ENCODE measurements at regions not wholly inside any gene's neighbourhood (a gene's known extent, or its start where the extent isn't known, plus 50 kb on each side); places are given as distances from the start of the nearest gene placed in this dataset.
A peak's percentile ranks its signal among the peaks of the same experiment; 100 is the strongest.

GRCh38 chr3:17964108-17964507 lies 221.7 kb upstream of the TBC1D5 start:
- Mint-ChIP-seq H3K9me3 (no peaks in the 10 kb centered on the region), H3K4me3 (no peak overlapping the region), H3K27ac (no peak overlapping the region), H3K4me1 (no peaks in the 10 kb centered on the region), H3K36me3 (ENCODE audit: low read depth) (no peaks in the 10 kb centered on the region), H3K27me3 (peaks cover 13% of the 10 kb centered on the region)
- peak; percentile 29 for ATAC-seq (replicated peaks)

GRCh38 chr3:17955411-17955810 lies 213.0 kb upstream of the TBC1D5 start:
- H3K4me3 Mint-ChIP-seq: no peak overlapping the region
- no peaks in the 10 kb centered on the region for H3K36me3 Mint-ChIP-seq (ENCODE audit: low read depth)
- peaks cover 14% of the 10 kb centered on the region for H3K27me3 Mint-ChIP-seq
- ATAC-seq (replicated peaks): no peak
- no peak overlapping the region for H3K27ac Mint-ChIP-seq
- peaks cover 3% of the 10 kb centered on the region for H3K9me3 Mint-ChIP-seq
- no peaks in the 10 kb centered on the region for H3K4me1 Mint-ChIP-seq

- H3K9me3 Mint-ChIP-seq: peaks cover 4% of the 10 kb centered on the region
- H3K27ac Mint-ChIP-seq: no peak overlapping the region
- no peak for ATAC-seq (replicated peaks)
- H3K36me3 Mint-ChIP-seq (ENCODE audit: low read depth): no peaks in the 10 kb centered on the region
- H3K4me1 Mint-ChIP-seq: no peaks in the 10 kb centered on the region
- H3K27me3 Mint-ChIP-seq: peaks cover 13% of the 10 kb centered on the region
- H3K4me3 Mint-ChIP-seq: no peak overlapping the region
Measured at GRCh38 chr3:17954801-17955200, 212.4 kb upstream of the TBC1D5 start.

GRCh38 chr3:17951241-17951640 lies 208.8 kb upstream of the TBC1D5 start:
- ATAC-seq (replicated peaks): no peak
- H3K9me3 Mint-ChIP-seq: peaks cover 4% of the 10 kb centered on the region
- H3K4me1 Mint-ChIP-seq: no peaks in the 10 kb centered on the region
- peaks cover 29% of the 10 kb centered on the region for H3K27me3 Mint-ChIP-seq
- no peak overlapping the region for H3K4me3 Mint-ChIP-seq
- H3K36me3 Mint-ChIP-seq (ENCODE audit: low read depth): no peaks in the 10 kb centered on the region
- no peak overlapping the region for H3K27ac Mint-ChIP-seq

GRCh38 chr3:17949101-17949500 lies 206.7 kb upstream of the TBC1D5 start:
- no peaks in the 10 kb centered on the region for H3K4me1 Mint-ChIP-seq
- no peak overlapping the region for H3K4me3 Mint-ChIP-seq
- H3K9me3 Mint-ChIP-seq: peaks cover 4% of the 10 kb centered on the region
- no peak overlapping the region for H3K27ac Mint-ChIP-seq
- H3K36me3 Mint-ChIP-seq (ENCODE audit: low read depth): no peaks in the 10 kb centered on the region
- ATAC-seq (replicated peaks): no peak
- H3K27me3 Mint-ChIP-seq: peaks cover 27% of the 10 kb centered on the region

- peaks cover 4% of the 10 kb centered on the region for H3K9me3 Mint-ChIP-seq
- H3K36me3 Mint-ChIP-seq (ENCODE audit: low read depth): no peaks in the 10 kb centered on the region
- no peaks in the 10 kb centered on the region for H3K4me1 Mint-ChIP-seq
- no peak overlapping the region for H3K4me3 Mint-ChIP-seq
- no peak for ATAC-seq (replicated peaks)
- H3K27ac Mint-ChIP-seq: no peak overlapping the region
- H3K27me3 Mint-ChIP-seq: peaks cover 35% of the 10 kb centered on the region
Measured at GRCh38 chr3:17947833-17948232, 205.4 kb upstream of the TBC1D5 start.

- no peak overlapping the region for H3K4me3 Mint-ChIP-seq
- peaks cover 37% of the 10 kb centered on the region for H3K27me3 Mint-ChIP-seq
- peaks cover 4% of the 10 kb centered on the region for H3K9me3 Mint-ChIP-seq
- H3K4me1 Mint-ChIP-seq: no peaks in the 10 kb centered on the region
- H3K36me3 Mint-ChIP-seq (ENCODE audit: low read depth): no peaks in the 10 kb centered on the region
- ATAC-seq (replicated peaks): no peak
- no peak overlapping the region for H3K27ac Mint-ChIP-seq
Measured at GRCh38 chr3:17946619-17947018, 204.2 kb upstream of the TBC1D5 start.

GRCh38 chr3:17945799-17946399 lies 203.5 kb upstream of the TBC1D5 start:
- Mint-ChIP-seq H3K4me3 (no peak overlapping the region), H3K27ac (no peak overlapping the region), H3K9me3 (peaks cover 4% of the 10 kb centered on the region), H3K36me3 (ENCODE audit: low read depth) (no peaks in the 10 kb centered on the region), H3K27me3 (peaks cover 39% of the 10 kb centered on the region), H3K4me1 (no peaks in the 10 kb centered on the region)
- ATAC-seq (replicated peaks): no peak

GRCh38 chr3:17945018-17945798 lies 202.8 kb upstream of the TBC1D5 start:
- H3K4me3 Mint-ChIP-seq: no peak overlapping the region
- H3K27me3 Mint-ChIP-seq: peaks cover 35% of the 10 kb centered on the region
- H3K36me3 Mint-ChIP-seq (ENCODE audit: low read depth): no peaks in the 10 kb centered on the region
- H3K9me3 Mint-ChIP-seq: no peaks in the 10 kb centered on the region
- no peak overlapping the region for H3K27ac Mint-ChIP-seq
- no peak for ATAC-seq (replicated peaks)
- H3K4me1 Mint-ChIP-seq: no peaks in the 10 kb centered on the region

- Mint-ChIP-seq H3K9me3 (no peaks in the 10 kb centered on the region), H3K4me3 (no peak overlapping the region), H3K27me3 (peaks cover 27% of the 10 kb centered on the region), H3K27ac (no peak overlapping the region), H3K4me1 (no peaks in the 10 kb centered on the region), H3K36me3 (ENCODE audit: low read depth) (no peaks in the 10 kb centered on the region)
- ATAC-seq (replicated peaks): no peak
Measured at GRCh38 chr3:17942856-17943255, 200.4 kb upstream of the TBC1D5 start.

- ATAC-seq (replicated peaks): no peak
- Mint-ChIP-seq H3K36me3 (ENCODE audit: low read depth) (no peaks in the 10 kb centered on the region), H3K9me3 (no peaks in the 10 kb centered on the region), H3K27me3 (peaks cover 23% of the 10 kb centered on the region), H3K27ac (no peak overlapping the region), H3K4me3 (no peak overlapping the region), H3K4me1 (no peaks in the 10 kb centered on the region)
Measured at GRCh38 chr3:17941766-17942165, 199.3 kb upstream of the TBC1D5 start.

- no peak for ATAC-seq (replicated peaks)
- Mint-ChIP-seq H3K27me3 (peaks cover 19% of the 10 kb centered on the region), H3K36me3 (ENCODE audit: low read depth) (no peaks in the 10 kb centered on the region), H3K27ac (no peak overlapping the region), H3K9me3 (no peaks in the 10 kb centered on the region), H3K4me1 (no peaks in the 10 kb centered on the region), H3K4me3 (no peak overlapping the region)
Measured at GRCh38 chr3:17941152-17941551, 198.7 kb upstream of the TBC1D5 start.

- Mint-ChIP-seq H3K27ac (no peak overlapping the region), H3K9me3 (no peaks in the 10 kb centered on the region), H3K4me1 (no peaks in the 10 kb centered on the region), H3K27me3 (peaks cover 21% of the 10 kb centered on the region), H3K4me3 (no peak overlapping the region), H3K36me3 (ENCODE audit: low read depth) (no peaks in the 10 kb centered on the region)
- no peak for ATAC-seq (replicated peaks)
Measured at GRCh38 chr3:17939157-17939556, 196.7 kb upstream of the TBC1D5 start.

GRCh38 chr3:17938313-17938712 lies 195.9 kb upstream of the TBC1D5 start:
- H3K36me3 Mint-ChIP-seq (ENCODE audit: low read depth): no peaks in the 10 kb centered on the region
- H3K4me1 Mint-ChIP-seq: no peaks in the 10 kb centered on the region
- H3K9me3 Mint-ChIP-seq: no peaks in the 10 kb centered on the region
- no peak overlapping the region for H3K27ac Mint-ChIP-seq
- no peak for ATAC-seq (replicated peaks)
- peaks cover 22% of the 10 kb centered on the region for H3K27me3 Mint-ChIP-seq
- H3K4me3 Mint-ChIP-seq: no peak overlapping the region

GRCh38 chr3:17936736-17937480 lies 194.5 kb upstream of the TBC1D5 start:
- no peaks in the 10 kb centered on the region for H3K36me3 Mint-ChIP-seq (ENCODE audit: low read depth)
- no peaks in the 10 kb centered on the region for H3K4me1 Mint-ChIP-seq
- ATAC-seq (replicated peaks): no peak
- no peak overlapping the region for H3K4me3 Mint-ChIP-seq
- H3K9me3 Mint-ChIP-seq: no peaks in the 10 kb centered on the region
- H3K27me3 Mint-ChIP-seq: peaks cover 21% of the 10 kb centered on the region
- no peak overlapping the region for H3K27ac Mint-ChIP-seq

Data from activated T-helper 17 cell treated with anti-CD3 and anti-CD28 coated beads, Interleukin-2, amount 50 U/mL, for 72 hours (primary cell).